HG02610 (cell line): ENCODE measurements at regions not wholly inside any gene's neighbourhood (a gene's known extent, or its start where the extent isn't known, plus 50 kb on each side); places are given as distances from the start of the nearest gene placed in this dataset.
"Not testable (repeated sequence)": the region's sequence is repeated elsewhere in the genome, so short reads cannot be mapped to it uniquely, and the experiment has no call there.

ENCODE experiments used
- ATAC-seq: cut with Tn5 transposase; IDR thresholded peaks from one replicate; pipeline ENCODE4 v1.9.1; 2021; ENCODE audit warnings: mild to moderate bottlenecking, moderate library complexity; ENCODE audit not compliant: unreplicated experiment

DNA sequence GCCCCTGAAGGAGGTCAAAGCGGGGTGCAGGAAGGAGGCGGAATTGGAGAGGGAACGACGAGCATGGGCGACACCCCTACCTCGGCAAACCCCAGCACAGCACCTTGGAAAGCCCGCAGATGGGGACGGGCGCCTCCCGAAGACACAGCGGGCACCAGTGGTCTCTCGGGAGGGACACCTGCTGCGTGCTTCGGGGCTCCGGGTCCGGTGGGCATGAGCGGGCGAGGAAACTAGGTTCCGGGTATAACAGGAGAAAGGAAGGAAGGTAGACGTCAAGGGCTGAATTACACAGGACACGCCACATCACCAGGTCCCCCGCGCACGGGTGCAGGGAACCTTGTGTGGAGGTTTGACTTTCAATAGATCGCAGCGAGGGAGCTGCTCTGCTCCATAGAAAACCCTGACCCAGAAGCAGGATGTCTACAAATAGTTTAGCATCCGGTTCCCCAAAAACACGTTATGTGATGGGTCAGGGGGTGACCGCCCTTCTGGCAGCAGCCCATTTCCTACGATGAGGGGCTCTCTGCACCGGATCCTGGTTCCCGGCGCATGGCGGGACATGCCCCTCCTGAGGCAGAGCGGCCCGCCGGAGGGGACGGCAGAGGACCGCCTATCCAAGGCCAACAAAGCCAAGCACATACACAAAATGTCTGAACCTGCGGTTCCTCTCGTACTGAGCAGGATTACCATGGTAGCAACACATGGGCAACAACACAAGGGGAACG lies 196.9 kb downstream of the ALG10 start:
- peak; percentile 31 for ATAC-seq

DNA sequence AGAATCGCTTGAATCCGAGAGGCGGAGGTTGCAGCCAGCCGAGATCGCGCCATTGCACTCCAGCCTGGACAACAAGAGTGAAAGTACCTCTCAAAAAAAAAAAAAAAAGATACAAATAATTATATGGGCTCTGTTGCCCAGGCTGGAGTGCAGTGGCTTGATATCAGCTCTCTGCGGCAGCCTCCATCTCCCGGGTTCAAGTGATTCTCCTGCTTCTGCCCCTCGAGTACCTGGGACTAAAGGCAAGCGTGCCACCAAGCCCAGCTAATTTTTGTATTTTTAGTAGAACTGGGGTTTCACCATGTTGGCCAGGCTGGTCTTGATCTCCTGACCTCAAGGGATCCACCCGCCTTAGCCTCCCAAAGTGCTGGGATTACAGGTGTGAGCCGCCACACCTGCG lies 197.8 kb downstream of the ALG10 start:
- not testable (repeated sequence) for ATAC-seq

DNA sequence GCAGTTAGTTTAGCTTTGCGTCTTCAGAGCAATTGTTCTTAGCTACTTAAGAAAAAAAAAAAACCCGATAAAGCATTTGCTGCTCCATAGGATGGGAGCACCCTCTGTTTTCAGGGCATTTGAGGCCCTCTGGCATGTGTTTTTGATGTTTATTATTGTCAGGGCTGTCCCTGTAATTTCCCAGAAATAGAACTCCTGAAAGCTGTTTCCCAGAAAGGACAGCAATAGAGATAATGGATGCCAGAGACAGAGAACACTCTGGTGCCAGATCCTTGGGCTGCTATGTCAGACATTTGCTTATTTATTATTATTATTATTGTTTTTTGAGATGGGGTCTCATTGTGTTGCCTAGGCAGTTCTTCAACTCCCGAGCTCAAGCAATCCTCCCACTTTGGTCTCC lies 201.3 kb downstream of the ALG10 start:
- ATAC-seq, result no peak

DNA sequence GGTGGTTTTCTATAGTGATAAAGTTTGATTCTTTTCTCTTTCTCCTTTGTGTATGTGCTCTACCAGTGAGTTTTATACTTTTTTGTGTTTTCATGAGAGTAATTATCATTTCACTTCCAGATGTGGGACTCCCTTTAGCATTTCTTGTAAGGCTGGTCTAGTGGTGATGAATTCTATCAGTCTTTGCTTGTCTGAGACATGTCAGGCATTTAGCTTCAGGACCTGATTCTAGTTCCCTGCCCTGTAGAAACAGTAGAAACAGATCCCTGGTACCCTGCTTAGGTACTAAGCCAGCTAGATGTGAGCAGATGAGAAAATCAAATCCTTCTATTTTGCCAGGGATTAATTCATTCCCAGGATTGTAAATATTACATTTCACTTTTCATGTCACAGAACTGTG lies 203.7 kb downstream of the ALG10 start:
- ATAC-seq, result not testable (repeated sequence)

DNA sequence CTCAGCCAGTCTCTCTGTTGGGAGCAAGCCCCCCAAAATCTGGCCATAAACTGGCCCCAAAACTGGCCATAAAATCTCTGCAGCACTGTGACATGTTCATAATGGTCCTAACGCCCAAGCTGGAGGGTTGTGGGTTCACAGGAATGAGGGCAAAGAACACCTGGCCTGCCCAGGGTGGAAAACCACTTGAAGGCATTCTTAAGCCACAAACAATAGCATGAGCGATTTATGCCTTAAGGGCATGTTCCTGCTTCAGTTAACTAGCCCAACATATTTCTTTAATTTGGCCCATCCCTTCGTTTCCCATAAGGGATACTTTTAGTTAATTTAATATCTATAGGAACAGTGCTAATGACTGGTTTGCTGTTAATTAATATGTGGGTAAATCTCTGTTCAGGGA lies 205.8 kb downstream of the ALG10 start:
- not testable (repeated sequence) for ATAC-seq

DNA sequence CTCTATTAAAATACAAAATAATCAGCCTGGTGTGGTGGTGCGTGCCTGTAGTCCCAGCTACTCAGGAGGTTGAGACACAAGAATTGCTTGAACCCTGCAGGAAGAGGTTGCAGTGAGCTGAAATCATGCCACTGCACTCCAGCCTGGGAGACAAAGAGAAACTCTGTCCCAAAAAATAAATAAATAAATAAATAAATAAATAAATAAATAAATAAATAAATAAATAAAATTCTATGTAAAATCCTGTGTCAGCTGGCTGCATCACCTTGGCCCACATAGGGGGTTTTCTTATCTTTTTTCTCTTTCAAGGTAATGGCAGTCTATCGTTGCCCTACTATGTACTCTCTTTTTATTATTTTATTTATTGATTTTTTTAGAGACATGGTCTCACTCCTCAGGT lies 206.7 kb downstream of the ALG10 start:
- ATAC-seq, result not testable (repeated sequence)

DNA sequence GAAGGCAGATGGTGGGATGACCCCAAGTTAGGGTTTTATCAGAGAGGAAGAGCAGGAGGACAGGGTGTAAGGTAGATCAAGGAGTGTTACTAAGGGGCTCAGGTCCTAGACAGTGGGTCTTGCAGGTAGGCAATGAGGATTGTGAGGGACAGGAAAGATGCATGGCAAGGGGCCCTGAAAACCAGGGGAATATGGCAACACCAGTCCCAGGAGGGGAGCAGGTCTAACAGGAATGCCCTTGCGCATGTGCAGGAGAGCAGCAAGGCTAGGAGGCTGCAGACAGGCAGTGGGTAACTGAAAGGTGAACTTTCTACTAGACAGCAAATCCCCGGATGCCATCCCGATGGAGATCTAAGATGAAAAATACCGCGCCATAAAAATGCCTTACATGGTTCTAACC lies 211.3 kb downstream of the ALG10 start:
- no peak for ATAC-seq

DNA sequence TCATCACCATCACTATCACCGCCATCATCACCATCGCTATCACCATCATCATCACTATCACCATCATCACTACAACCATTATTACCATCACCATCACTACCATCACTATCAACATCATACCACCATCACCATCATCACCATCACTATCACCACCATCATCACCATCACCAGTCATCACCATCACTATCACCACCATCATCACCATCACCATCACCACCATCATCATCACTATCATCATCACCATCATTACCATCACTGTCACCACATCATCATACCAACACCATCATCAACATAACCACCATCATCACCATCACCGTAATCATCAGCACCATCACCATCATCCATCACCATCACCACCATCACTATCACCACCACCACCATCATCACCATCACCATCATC lies 213.8 kb downstream of the ALG10 start:
- ATAC-seq, result no peak

DNA sequence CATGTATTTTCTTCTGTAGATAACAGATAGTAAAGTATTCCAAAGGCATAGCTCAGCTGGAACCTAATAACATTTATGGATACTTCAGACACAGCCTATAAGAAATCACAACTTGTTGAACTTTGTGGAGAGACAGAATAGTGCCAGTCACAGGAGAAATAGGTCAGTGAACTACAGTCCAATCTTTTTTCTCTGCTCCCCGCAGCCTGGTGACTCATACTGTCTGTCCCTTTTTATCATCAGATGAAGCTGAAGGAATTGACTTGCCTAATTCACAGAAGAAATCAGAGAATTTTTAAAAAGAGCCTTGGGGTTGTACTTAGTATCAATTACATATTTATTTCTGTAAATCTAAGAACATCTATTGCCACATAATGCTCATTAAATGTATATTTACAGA lies 222.3 kb downstream of the ALG10 start:
- no peak for ATAC-seq

DNA sequence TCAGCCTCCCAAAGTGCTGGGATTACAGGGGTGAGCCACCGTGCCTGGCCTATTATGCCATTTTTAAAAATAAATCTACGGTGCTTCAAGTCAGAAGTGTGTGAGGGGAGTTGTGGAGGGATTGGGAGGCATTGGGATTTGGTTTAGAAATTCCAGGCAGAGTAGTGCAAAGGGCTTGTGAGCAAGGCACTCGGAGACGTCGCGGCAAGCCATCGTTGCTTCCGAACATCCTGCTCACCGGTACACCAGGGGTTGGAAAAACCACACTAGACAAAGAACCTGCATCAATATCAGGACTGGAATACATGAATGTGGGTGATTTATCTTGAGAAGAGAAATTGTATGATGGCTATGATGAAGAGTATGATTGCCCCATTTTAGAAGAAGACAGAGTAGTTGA lies 227.0 kb downstream of the ALG10 start:
- ATAC-seq, result no peak

DNA sequence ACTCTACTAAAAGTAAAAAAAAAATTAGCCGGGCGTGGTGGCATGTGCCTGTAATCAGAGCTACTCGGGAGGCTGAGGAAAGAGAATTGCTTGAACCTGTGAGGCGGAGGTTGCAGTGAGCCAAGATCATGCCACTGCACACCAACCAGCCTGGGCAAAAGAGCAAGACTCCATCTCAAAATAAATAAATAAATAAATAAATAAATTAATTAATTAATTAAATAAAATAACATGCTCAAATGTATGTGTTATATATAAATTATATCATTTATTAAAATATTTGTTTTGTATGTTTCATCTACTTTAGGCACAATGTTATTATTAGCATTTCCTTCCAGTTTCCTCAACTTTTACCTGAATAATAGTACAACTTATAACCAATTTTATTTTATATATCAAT lies 229.6 kb downstream of the ALG10 start:
- ATAC-seq, result not testable (repeated sequence)

DNA sequence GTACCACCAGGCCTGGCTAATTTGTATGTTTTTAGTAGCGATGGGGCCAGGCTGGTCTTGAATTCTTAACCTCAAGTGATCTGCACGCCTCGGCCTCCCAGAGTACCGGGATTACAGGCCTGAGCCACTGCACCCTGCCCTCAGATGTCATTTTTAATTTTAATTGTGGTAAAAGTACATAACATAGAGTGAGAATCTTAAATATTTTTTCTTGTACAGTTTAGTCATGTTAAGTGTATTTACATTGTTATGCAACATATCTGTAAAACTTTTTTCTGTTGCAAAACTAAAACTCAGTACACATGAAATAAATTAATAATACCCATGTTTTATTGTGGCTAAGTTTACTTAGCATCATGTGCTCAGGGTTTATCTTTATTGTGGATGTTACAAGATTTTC lies 231.4 kb downstream of the ALG10 start:
- no peak for ATAC-seq

DNA sequence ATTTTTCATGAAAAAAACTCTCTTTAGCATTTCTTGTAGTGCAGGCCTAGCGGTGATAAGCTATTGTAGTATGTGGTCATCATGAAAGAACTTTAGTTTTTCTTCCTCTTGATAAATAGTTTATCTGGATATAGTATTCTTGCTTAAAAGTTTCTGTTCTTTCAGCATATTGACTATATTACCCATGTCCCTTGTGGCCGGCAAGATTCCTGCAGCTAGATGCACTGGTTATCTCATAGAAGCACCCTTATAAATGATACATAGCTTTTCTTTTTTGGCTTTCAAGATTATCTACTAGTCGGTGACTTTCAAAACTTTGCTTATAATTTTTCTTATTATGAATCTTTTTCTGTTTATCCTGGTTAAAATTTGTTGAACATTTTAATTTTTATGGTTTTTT lies 234.8 kb downstream of the ALG10 start:
- no peak for ATAC-seq

DNA sequence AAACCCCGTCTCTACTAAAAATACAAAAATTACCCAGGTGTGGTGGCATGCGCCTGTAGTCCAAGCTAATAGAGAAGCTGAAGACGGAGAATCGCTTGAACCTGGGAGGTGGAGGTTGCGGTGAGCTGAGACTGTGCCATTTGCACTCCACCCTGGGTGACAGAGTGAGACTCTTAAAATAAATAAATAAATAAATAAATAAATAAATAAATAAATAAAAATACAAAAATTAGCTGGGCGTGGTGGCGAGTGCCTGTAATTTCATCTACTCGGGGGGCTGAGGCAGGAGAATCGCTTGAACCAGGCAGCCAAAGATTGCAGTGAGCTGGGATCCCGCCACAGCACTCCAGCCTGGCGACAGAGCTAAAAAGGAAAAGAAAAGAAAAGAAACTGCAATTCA lies 239.8 kb downstream of the ALG10 start:
- ATAC-seq, result not testable (repeated sequence)

DNA sequence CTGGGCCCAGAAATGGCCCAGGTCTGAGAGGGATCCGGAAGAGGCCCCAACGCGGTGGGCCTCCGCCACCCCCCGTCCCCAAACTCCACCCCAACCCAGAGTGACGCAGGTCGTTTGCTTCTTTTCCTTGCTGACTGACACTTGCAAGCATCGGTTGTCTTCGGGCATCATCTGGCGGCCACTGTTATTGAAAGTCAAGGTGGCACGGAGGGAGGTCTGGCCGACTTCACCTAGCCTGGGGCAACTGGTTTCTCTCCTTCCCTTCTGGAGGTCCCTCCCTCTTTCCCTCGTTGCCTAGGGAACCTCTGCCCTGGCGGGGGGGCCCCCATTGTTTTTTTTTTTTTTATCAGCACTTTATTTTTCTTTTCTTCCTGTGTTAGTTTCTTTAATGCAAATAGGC lies 241.8 kb downstream of the ALG10 start:
- no peak for ATAC-seq

DNA sequence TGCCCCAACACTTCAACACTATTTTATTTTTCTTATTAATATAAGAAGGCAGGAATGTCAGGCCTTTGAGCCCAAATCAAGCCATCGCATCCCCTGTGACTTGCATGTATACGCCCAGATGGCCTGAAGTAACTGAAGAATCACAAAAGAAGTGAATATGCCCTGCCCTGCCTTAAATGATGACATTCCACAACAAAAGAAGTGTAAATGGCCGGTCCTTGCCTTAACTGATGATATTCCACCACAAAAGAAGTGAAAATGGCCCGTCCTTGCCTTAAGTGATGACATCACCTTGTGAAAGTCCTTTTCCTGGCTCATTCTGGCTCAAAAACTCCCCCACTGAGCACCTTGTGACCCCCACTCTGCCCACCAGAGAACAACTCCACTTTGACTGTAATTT lies 251.4 kb downstream of the ALG10 start:
- not testable (repeated sequence) for ATAC-seq

DNA sequence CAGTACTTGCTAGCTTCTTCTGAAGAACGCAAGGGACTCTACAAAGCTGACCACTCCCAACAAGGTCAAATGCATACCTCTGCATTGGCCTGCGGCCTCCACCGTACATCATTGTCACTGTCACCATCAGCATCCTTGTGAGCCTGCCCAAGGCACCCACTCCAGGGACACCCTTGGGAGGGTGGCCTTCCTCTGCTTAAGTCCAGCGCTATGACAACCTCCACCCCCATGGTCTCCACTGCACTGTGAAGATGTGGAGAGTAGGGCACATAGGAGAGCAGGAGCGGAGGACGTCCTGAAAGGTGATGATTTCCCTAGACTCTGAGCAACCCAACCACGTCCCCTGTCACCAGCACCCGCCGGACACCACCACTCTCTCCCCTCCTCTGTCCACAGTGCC lies 252.8 kb downstream of the ALG10 start:
- ATAC-seq, result no peak

DNA sequence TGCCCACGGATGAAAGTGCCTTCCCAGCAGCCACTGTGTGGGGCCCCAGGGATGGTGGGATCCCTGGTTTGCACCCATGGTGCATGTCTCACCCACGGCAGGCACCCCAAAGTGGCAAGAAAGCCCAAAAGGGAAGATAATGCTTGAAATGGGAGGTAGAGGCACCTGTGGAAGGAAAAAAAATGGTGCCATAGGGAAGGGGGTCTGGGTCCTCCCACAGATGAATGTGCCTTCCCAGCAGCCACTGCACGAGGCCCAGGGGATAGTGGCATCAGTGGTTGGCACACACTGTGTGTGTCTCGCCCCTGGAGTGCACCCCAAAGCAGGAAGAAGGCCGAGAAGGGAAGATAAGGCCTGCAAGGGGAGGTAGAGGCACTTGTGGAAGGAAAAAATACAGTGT lies 264.2 kb downstream of the ALG10 start:
- ATAC-seq, result no peak

DNA sequence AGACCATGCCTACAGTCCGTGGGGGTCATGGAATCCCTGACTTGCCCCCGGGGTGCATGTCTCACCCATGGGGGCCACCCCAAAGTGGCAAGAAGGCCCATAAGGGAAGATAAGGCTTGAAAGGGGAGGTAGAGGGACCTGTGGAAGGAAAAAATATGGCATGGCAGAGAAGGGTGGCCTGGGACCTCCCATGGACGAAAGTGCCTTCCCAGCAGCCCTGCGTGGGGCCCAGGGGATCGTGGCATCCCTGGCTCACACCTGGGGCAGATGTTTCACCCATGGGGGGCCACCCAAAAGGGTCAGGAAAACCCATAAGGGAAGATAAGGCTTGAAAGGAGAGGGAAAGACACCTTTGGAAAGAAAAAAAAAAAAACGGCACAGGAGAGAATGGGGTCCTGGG lies 264.6 kb downstream of the ALG10 start:
- ATAC-seq, result no peak

DNA sequence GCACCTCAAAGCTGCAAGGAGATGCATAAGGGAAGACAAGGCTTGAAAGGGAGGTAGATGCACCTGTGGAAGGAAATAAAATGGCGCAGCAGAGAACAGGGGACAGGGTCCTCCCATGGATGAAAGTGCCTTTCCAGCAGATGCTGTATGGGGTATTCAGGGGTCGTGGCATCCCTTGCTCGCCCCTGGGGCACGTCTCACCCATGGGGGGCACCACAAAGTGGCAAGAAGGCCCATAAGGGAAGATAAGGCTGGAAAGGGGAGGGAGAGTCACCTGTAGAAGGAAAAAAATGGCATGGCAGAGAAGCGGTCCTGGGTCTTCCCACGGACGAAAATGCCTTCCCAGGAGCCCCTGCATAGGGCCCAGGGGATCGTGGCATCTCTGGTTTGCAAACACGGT lies 265.1 kb downstream of the ALG10 start:
- ATAC-seq, result no peak

DNA sequence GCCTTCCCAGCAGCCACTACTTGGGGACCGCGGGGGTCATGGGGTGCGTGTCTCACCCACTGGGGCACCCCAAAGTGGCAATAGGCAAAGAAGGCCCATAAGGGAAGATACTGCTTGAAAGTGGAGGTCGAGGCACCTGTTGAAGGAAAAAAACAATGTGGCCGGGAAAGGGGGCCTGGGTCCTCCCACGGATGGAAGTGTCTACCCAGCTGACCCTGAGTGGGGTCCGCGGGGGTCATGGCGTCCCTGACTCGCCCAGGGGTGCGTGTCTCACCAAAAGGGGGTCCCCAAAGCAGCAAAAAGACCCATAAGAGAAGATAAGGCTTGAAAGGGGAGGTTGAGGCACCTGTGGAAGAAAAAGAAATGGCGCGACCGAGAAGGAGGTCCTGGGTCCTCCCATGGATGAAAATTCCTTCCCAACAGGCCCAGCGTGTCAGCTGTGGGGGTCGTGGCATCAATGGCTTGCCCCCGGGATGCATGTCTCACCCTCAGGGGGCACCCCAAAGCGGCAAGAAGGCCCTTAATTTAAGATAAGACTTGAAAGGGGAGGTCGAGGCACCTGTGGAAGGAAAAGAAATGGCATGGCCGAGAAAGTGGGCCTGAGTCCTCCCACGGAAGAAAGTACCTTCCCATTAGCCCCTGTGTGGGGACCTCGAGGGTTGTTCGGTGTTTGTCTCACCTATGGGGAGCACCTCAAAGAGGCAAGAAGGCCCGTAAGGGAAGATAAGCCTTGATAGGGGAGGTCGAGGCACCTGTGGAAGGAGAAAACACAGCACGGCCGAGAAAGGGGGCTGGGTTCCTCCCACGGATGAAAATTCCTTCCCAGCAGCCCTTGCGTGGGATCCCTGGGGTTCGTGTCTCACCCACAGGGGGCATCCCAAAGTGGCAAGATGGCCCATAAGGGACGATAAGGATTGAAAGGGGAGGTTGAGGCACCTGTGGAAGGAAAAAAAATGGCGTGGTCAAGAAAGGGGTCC lies 266.0 kb downstream of the ALG10 start:
- no peak for ATAC-seq

DNA sequence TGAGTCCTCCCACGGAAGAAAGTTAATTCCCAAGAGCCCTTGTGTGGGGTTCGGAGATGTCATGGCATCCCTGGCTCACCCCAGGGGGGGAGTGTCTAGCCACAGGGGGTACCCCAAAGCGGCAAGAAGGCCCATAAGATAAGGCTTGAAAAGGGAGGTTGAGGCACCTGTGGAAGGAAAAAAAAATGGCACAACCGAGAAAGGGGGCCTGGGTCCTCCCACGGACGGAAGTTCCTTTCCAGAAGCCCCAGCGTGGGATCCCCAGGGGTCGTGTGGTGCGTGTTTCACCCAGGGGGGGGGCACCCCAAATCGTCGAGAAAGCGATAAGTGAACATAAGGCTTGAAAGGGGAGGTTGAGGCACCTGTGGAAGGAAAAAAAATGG lies 266.7 kb downstream of the ALG10 start:
- no peak for ATAC-seq
